ENCODE measurements at regions not wholly inside any gene's neighbourhood (a gene's known extent, or its start where the extent isn't known, plus 50 kb on each side); places are given as distances from the start of the nearest gene placed in this dataset.

- no peaks in the 10 kb centered on the region for H3K4me1 ChIP-seq (ENCODE audit: insufficient read depth, low read length)
- TF ChIP-seq CTCF (IDR thresholded peaks at IDR 0.05) = no peak
- no peak overlapping the region for H3K27ac Mint-ChIP-seq
- POLR2A ChIA-PET = no interaction called here
- peaks cover 6% of the 10 kb centered on the region for H3K27me3 Mint-ChIP-seq
- no peak overlapping the region for H3K4me3 ChIP-seq (ENCODE audit: low read length)
- DNase-seq = no peak
- intact Hi-C loops (cut with DNase I, micrococcal nuclease) = no loop called here
- H3K27ac ChIP-seq (ENCODE audit: low read depth in 1 of 2, low read length in 2 of 2) = no peak overlapping the region
- CTCF ChIA-PET = no interaction called here
- H3K27me3 ChIP-seq (ENCODE audit: control insufficient read depth in 1 of 2, insufficient read depth in 2 of 2, low read length in 2 of 2) = peaks cover 0 to 5% of the 10 kb centered on the region in 2 experiments
- H3K9me3 ChIP-seq (ENCODE audit: control insufficient read depth in 1 of 2, insufficient read depth in 1 of 2, low read length in 2 of 2) = no peaks in the 10 kb centered on the region
- no peak overlapping the region for H3K4me3 Mint-ChIP-seq
- no peaks in the 10 kb centered on the region for H3K36me3 ChIP-seq (ENCODE audit: insufficient read depth, low read length)
- no peaks in the 10 kb centered on the region for H3K4me1 Mint-ChIP-seq (ENCODE audit: low read depth)
- H3K9me3 Mint-ChIP-seq = no peaks in the 10 kb centered on the region
- no peaks in the 10 kb centered on the region for H3K36me3 Mint-ChIP-seq (ENCODE audit: low read depth)
- ATAC-seq (ENCODE audit: poor library complexity) = no peak
Measured at GRCh38 chr7:26029911-26030310, 122.1 kb upstream of the NFE2L3 start.

- ChIA-PET POLR2A (no interaction called here), CTCF (no interaction called here)
- no peak overlapping the region for H3K4me3 ChIP-seq (ENCODE audit: low read length)
- no peaks in the 10 kb centered on the region for H3K36me3 ChIP-seq (ENCODE audit: insufficient read depth, low read length)
- no peak for ATAC-seq (ENCODE audit: poor library complexity)
- no peak overlapping the region for H3K27ac ChIP-seq (ENCODE audit: low read depth in 1 of 2, low read length in 2 of 2)
- H3K9me3 Mint-ChIP-seq = no peaks in the 10 kb centered on the region
- no peak for DNase-seq
- peaks cover 26% of the 10 kb centered on the region for H3K27me3 Mint-ChIP-seq
- H3K36me3 Mint-ChIP-seq (ENCODE audit: low read depth) = no peaks in the 10 kb centered on the region
- no peak overlapping the region for H3K27ac Mint-ChIP-seq
- H3K4me1 Mint-ChIP-seq (ENCODE audit: low read depth) = peaks cover 8% of the 10 kb centered on the region
- peaks cover 2 to 5% of the 10 kb centered on the region in 2 experiments for H3K27me3 ChIP-seq (ENCODE audit: control insufficient read depth in 1 of 2, insufficient read depth in 2 of 2, low read length in 2 of 2)
- intact Hi-C loops (cut with DNase I, micrococcal nuclease) = no loop called here
- H3K4me1 ChIP-seq (ENCODE audit: insufficient read depth, low read length) = no peaks in the 10 kb centered on the region
- no peaks in the 10 kb centered on the region for H3K9me3 ChIP-seq (ENCODE audit: control insufficient read depth in 1 of 2, insufficient read depth in 1 of 2, low read length in 2 of 2)
- no peak for TF ChIP-seq CTCF (IDR thresholded peaks at IDR 0.05)
- no peak overlapping the region for H3K4me3 Mint-ChIP-seq
Measured at GRCh38 chr7:26034391-26034790, 117.6 kb upstream of the NFE2L3 start.

DNA sequence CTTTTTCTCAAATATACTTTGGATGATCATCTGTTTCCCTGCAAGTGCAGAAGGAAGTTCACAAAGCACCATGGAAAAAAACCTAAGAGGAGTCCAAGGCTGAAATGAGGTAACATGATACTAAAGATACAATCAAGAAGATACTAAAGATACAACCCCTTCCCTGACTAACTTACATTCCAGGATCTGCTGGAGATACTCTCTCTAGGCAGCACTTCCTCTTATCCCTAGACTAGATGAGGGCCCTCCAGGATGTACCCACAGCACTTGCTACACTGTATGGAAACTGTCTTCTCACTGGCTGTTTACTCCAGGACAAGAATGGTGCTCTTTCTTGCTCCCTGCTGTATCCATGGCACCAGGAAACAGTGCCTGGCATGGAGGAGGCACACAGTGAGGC is 116.4 kb upstream of the NFE2L3 start:
- Histone ChIP-seq H3K4me3 (ENCODE audit: low read length) (no peak overlapping the region), H3K4me1 (ENCODE audit: insufficient read depth, low read length) (no peaks in the 10 kb centered on the region), H3K36me3 (ENCODE audit: insufficient read depth, low read length) (no peaks in the 10 kb centered on the region), H3K27ac (ENCODE audit: low read depth in 1 of 2, low read length in 2 of 2) (no peak overlapping the region), H3K27me3 (ENCODE audit: control insufficient read depth in 1 of 2, insufficient read depth in 2 of 2, low read length in 2 of 2) (peaks cover 2 to 15% of the 10 kb centered on the region in 2 experiments), H3K9me3 (ENCODE audit: control insufficient read depth in 1 of 2, insufficient read depth in 1 of 2, low read length in 2 of 2) (no peaks in the 10 kb centered on the region)
- ATAC-seq (ENCODE audit: poor library complexity) (no peak), DNase-seq (no peak)
- ChIA-PET POLR2A (no interaction called here), CTCF (no interaction called here)
- no peaks in the 10 kb centered on the region for H3K36me3 Mint-ChIP-seq (ENCODE audit: low read depth)
- H3K9me3 Mint-ChIP-seq = no peaks in the 10 kb centered on the region
- H3K4me3 Mint-ChIP-seq = no peak overlapping the region
- intact Hi-C loops (cut with DNase I, micrococcal nuclease) = no loop called here
- no peak for TF ChIP-seq CTCF (IDR thresholded peaks at IDR 0.05)
- H3K27ac Mint-ChIP-seq = no peak overlapping the region
- H3K4me1 Mint-ChIP-seq (ENCODE audit: low read depth) = peaks cover 8% of the 10 kb centered on the region
- H3K27me3 Mint-ChIP-seq = peaks cover 35% of the 10 kb centered on the region
